ENCODE measurements at regions not wholly inside any gene's neighbourhood (a gene's known extent, or its start where the extent isn't known, plus 50 kb on each side); places are given as distances from the start of the nearest gene placed in this dataset.

- TF ChIP-seq CTCF (conservative IDR thresholded peaks at IDR 0.05; ENCODE audit: low read depth, low read length) (no peak), POLR2A (IDR thresholded peaks at IDR 0.05; ENCODE audit: low read depth, low read length) (no peak), MAZ (IDR thresholded peaks at IDR 0.05; ENCODE audit: borderline replicate concordance, low read depth, low read length) (no peak), MXI1 (IDR thresholded peaks at IDR 0.05; ENCODE audit: borderline replicate concordance, low read depth, low read length) (no peak), ELK1 (IDR thresholded peaks at IDR 0.05; ENCODE audit: borderline replicate concordance, low read depth, low read length) (no peak), SMC3 (IDR thresholded peaks at IDR 0.05; ENCODE audit: low read depth, low read length) (no peak), RFX5 (IDR thresholded peaks at IDR 0.05; ENCODE audit: low read depth, low read length) (no peak), CEBPB (IDR thresholded peaks at IDR 0.05; ENCODE audit: low read depth, low read length) (no peak), MAFK (IDR thresholded peaks at IDR 0.05; ENCODE audit: low read depth, low read length) (no peak), RCOR1 (IDR thresholded peaks at IDR 0.05; ENCODE audit: insufficient replicate concordance, low read length) (no peak), FOS (IDR thresholded peaks at IDR 0.05; ENCODE audit: low read depth, low read length) (no peak)
These were observed 1432.3 kb upstream of the SPRY2 start for GRCh38 chr13:81773263-81773662.

All from IMR-90 (cell line).